GM12878 (cell line): ENCODE measurements at regions not wholly inside any gene's neighbourhood (a gene's known extent, or its start where the extent isn't known, plus 50 kb on each side); places are given as distances from the start of the nearest gene placed in this dataset.

ENCODE experiments used
- BACH1 ChIP-seq: fragments of 450-650 bp; IDR thresholded peaks from 2 replicates; pipeline ENCODE4 v1.6.1; 2017; ENCODE audit warnings: mild to moderate bottlenecking, borderline replicate concordance
- BMI1 ChIP-seq: fragments of 450-650 bp; IDR thresholded peaks from 2 replicates; pipeline ENCODE4 v1.6.1; 2016; ENCODE audit warnings: mild to moderate bottlenecking, moderate library complexity, borderline replicate concordance
- ESRRA ChIP-seq: IDR thresholded peaks from 2 replicates; pipeline ENCODE4 v1.6.1; 2012; ENCODE audit warnings: mild to moderate bottlenecking, low read length, improper control_type of control experiment
- FOXM1 ChIP-seq: IDR thresholded peaks from 2 replicates; pipeline ENCODE4 v1.6.1; 2012; ENCODE audit warnings: low read depth, mild to moderate bottlenecking, inconsistent platforms, low read length, moderate library complexity
- GABPA ChIP-seq: IDR thresholded peaks from 2 replicates; pipeline ENCODE4 v1.6.1; 2014; ENCODE audit warnings: antibody characterized with exemption, low read depth, mild to moderate bottlenecking, inconsistent platforms
- JUNB ChIP-seq: IDR thresholded peaks from 2 replicates; pipeline ENCODE4 v1.6.1; 2016; ENCODE audit warnings: antibody characterized with exemption, mild to moderate bottlenecking
- RAD51 ChIP-seq: fragments of 450-650 bp; IDR thresholded peaks from 2 replicates; pipeline ENCODE4 v1.6.1; 2016; ENCODE audit warnings: moderate library complexity, mild to moderate bottlenecking, inconsistent platforms
- SREBF1 ChIP-seq: IDR thresholded peaks from 2 replicates; pipeline ENCODE4 v1.6.1; 2012; ENCODE audit warnings: mild to moderate bottlenecking, low read length
- TBL1XR1 ChIP-seq: IDR thresholded peaks from 2 replicates; pipeline ENCODE4 v1.6.1; 2012; ENCODE audit warnings: low read depth, low read length, improper control_type of control experiment
- ZBED1 ChIP-seq: IDR thresholded peaks from 2 replicates; pipeline ENCODE4 v1.6.1; 2016; ENCODE audit warnings: borderline replicate concordance
- ZSCAN29 ChIP-seq: fragments of 450-650 bp; IDR thresholded peaks from 2 replicates; pipeline ENCODE4 v1.6.1; 2017; ENCODE audit warnings: mild to moderate bottlenecking, moderate library complexity
- TF ChIP-seq, protein P1 (sequence below): fragments of 450-650 bp; formaldehyde crosslinking; IDR thresholded peaks from 2 replicates; pipeline ENCODE4 v1.4.0; 2020; ENCODE audit warnings: mild to moderate bottlenecking, moderate library complexity
- TF ChIP-seq, protein P2 (sequence below): IDR thresholded peaks from 2 replicates; pipeline ENCODE4 v1.6.1; 2011; ENCODE audit warnings: low read depth, low read length, improper control_type of control experiment, borderline replicate concordance
- TF ChIP-seq, protein P3 (sequence below): fragments of 150-350 bp; IDR thresholded peaks from 2 replicates; pipeline ENCODE4 v1.6.1; 2016; ENCODE audit warnings: low read depth, low read length
- TF ChIP-seq, protein P4 (sequence below): fragments of 450-650 bp; IDR thresholded peaks from 2 replicates; pipeline ENCODE4 v1.6.1; 2014; ENCODE audit warnings: mild to moderate bottlenecking
- TF ChIP-seq, protein P5 (sequence below): fragments of 450-650 bp; formaldehyde crosslinking; IDR thresholded peaks from 2 replicates; pipeline ENCODE4 v1.5.0; 2022; ENCODE audit warnings: mild to moderate bottlenecking, missing genetic modification characterization

DNA sequence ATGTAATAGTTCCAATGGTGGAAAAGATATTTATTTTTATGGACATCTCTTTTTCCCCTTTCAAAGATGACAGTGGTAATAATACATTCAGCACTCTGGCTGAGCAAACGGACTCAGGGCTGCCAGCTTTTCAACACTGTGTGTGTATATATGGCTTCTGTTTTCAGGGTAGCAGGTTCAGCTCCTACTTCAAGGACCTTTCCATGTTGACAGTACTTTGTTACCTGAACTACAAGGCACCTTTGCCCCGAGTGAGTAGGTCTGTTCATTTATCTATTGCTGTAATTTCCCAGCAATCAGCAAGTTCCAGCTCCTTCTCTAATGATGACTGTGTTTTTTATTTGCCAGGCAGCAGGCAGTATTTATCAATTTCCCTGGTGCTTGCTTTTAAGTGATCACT, 387.4 kb upstream of the KIF2A start (continued):
- TF ChIP-seq, protein P1, sequence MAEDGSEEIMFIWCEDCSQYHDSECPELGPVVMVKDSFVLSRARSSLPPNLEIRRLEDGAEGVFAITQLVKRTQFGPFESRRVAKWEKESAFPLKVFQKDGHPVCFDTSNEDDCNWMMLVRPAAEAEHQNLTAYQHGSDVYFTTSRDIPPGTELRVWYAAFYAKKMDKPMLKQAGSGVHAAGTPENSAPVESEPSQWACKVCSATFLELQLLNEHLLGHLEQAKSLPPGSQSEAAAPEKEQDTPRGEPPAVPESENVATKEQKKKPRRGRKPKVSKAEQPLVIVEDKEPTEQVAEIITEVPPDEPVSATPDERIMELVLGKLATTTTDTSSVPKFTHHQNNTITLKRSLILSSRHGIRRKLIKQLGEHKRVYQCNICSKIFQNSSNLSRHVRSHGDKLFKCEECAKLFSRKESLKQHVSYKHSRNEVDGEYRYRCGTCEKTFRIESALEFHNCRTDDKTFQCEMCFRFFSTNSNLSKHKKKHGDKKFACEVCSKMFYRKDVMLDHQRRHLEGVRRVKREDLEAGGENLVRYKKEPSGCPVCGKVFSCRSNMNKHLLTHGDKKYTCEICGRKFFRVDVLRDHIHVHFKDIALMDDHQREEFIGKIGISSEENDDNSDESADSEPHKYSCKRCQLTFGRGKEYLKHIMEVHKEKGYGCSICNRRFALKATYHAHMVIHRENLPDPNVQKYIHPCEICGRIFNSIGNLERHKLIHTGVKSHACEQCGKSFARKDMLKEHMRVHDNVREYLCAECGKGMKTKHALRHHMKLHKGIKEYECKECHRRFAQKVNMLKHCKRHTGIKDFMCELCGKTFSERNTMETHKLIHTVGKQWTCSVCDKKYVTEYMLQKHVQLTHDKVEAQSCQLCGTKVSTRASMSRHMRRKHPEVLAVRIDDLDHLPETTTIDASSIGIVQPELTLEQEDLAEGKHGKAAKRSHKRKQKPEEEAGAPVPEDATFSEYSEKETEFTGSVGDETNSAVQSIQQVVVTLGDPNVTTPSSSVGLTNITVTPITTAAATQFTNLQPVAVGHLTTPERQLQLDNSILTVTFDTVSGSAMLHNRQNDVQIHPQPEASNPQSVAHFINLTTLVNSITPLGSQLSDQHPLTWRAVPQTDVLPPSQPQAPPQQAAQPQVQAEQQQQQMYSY = no peak
- no peak for TF ChIP-seq FOXM1
- TF ChIP-seq GABPA = no peak
- no peak for TF ChIP-seq RAD51
- TF ChIP-seq, protein P2, sequence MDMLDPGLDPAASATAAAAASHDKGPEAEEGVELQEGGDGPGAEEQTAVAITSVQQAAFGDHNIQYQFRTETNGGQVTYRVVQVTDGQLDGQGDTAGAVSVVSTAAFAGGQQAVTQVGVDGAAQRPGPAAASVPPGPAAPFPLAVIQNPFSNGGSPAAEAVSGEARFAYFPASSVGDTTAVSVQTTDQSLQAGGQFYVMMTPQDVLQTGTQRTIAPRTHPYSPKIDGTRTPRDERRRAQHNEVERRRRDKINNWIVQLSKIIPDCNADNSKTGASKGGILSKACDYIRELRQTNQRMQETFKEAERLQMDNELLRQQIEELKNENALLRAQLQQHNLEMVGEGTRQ = no peak
- no peak for TF ChIP-seq ZBED1
- TF ChIP-seq JUNB = no peak
- TF ChIP-seq ESRRA = no peak
- TF ChIP-seq BMI1 = no peak
- TF ChIP-seq, protein P3, sequence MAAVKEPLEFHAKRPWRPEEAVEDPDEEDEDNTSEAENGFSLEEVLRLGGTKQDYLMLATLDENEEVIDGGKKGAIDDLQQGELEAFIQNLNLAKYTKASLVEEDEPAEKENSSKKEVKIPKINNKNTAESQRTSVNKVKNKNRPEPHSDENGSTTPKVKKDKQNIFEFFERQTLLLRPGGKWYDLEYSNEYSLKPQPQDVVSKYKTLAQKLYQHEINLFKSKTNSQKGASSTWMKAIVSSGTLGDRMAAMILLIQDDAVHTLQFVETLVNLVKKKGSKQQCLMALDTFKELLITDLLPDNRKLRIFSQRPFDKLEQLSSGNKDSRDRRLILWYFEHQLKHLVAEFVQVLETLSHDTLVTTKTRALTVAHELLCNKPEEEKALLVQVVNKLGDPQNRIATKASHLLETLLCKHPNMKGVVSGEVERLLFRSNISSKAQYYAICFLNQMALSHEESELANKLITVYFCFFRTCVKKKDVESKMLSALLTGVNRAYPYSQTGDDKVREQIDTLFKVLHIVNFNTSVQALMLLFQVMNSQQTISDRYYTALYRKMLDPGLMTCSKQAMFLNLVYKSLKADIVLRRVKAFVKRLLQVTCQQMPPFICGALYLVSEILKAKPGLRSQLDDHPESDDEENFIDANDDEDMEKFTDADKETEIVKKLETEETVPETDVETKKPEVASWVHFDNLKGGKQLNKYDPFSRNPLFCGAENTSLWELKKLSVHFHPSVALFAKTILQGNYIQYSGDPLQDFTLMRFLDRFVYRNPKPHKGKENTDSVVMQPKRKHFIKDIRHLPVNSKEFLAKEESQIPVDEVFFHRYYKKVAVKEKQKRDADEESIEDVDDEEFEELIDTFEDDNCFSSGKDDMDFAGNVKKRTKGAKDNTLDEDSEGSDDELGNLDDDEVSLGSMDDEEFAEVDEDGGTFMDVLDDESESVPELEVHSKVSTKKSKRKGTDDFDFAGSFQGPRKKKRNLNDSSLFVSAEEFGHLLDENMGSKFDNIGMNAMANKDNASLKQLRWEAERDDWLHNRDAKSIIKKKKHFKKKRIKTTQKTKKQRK = no peak
- TF ChIP-seq BACH1 = no peak
- TF ChIP-seq, protein P4, sequence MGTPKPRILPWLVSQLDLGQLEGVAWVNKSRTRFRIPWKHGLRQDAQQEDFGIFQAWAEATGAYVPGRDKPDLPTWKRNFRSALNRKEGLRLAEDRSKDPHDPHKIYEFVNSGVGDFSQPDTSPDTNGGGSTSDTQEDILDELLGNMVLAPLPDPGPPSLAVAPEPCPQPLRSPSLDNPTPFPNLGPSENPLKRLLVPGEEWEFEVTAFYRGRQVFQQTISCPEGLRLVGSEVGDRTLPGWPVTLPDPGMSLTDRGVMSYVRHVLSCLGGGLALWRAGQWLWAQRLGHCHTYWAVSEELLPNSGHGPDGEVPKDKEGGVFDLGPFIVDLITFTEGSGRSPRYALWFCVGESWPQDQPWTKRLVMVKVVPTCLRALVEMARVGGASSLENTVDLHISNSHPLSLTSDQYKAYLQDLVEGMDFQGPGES = no peak
- TF ChIP-seq ZSCAN29 = no peak
- TF ChIP-seq TBL1XR1 = no peak
- TF ChIP-seq, protein P5, sequence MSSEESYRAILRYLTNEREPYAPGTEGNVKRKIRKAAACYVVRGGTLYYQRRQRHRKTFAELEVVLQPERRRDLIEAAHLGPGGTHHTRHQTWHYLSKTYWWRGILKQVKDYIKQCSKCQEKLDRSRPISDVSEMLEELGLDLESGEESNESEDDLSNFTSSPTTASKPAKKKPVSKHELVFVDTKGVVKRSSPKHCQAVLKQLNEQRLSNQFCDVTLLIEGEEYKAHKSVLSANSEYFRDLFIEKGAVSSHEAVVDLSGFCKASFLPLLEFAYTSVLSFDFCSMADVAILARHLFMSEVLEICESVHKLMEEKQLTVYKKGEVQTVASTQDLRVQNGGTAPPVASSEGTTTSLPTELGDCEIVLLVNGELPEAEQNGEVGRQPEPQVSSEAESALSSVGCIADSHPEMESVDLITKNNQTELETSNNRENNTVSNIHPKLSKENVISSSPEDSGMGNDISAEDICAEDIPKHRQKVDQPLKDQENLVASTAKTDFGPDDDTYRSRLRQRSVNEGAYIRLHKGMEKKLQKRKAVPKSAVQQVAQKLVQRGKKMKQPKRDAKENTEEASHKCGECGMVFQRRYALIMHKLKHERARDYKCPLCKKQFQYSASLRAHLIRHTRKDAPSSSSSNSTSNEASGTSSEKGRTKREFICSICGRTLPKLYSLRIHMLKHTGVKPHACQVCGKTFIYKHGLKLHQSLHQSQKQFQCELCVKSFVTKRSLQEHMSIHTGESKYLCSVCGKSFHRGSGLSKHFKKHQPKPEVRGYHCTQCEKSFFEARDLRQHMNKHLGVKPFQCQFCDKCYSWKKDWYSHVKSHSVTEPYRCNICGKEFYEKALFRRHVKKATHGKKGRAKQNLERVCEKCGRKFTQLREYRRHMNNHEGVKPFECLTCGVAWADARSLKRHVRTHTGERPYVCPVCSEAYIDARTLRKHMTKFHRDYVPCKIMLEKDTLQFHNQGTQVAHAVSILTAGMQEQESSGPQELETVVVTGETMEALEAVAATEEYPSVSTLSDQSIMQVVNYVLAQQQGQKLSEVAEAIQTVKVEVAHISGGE = no peak
- no peak for TF ChIP-seq SREBF1
